SK-N-SH (cell line): ENCODE measurements at regions not wholly inside any gene's neighbourhood (a gene's known extent, or its start where the extent isn't known, plus 50 kb on each side); places are given as distances from the start of the nearest gene placed in this dataset.

Experiments
- EZH2phosphoT487 ChIP-seq: fragments of 200-600 bp; sonication (generic); IDR thresholded peaks from 2 replicates; pipeline ENCODE4 v1.6.1; 2017; ENCODE audit warnings: low read depth, mixed run types, mild to moderate bottlenecking, antibody characterized with exemption, moderate library complexity, borderline replicate concordance
- GABPA ChIP-seq: IDR thresholded peaks from 2 replicates; pipeline ENCODE4 v1.4.0; 2012; ENCODE audit warnings: low read depth, mild to moderate bottlenecking
- POLR2AphosphoS5 ChIP-seq: IDR thresholded peaks from 2 replicates; pipeline ENCODE4 v1.6.1; 2012; ENCODE audit warnings: low read depth, low read length
- TF ChIP-seq, protein P1 (sequence below): IDR thresholded peaks from 2 replicates; pipeline ENCODE4; 2012
- TF ChIP-seq, protein P2 (sequence below): IDR thresholded peaks from 2 replicates; pipeline ENCODE4 v1.6.1; 2012; ENCODE audit warnings: mild to moderate bottlenecking, low read depth, low read length, moderate library complexity

DNA sequence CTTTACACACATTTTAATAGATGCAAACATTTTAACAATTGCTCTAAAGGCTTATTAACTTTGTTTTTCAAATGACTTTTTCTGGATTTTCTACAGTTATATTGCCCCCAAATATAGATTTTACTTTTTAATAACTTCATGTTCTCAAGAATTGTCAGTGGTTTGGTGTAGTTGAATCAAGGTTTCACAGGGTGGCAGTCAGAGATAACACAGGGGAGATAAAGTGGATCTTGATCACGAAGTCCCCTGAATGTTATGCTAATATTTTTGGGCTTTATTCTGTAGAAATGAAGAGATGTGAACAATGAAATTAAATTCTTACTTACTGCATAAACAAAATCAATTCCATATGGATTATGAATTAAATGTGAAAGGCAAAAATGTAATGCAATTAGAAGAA, 248.1 kb downstream of the AEBP2 start:
- TF ChIP-seq EZH2phosphoT487 (no peak), GABPA (no peak), POLR2AphosphoS5 (no peak)
- TF ChIP-seq, protein P1, sequence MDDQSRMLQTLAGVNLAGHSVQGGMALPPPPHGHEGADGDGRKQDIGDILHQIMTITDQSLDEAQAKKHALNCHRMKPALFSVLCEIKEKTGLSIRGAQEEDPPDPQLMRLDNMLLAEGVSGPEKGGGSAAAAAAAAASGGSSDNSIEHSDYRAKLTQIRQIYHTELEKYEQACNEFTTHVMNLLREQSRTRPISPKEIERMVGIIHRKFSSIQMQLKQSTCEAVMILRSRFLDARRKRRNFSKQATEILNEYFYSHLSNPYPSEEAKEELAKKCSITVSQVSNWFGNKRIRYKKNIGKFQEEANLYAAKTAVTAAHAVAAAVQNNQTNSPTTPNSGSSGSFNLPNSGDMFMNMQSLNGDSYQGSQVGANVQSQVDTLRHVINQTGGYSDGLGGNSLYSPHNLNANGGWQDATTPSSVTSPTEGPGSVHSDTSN, result no peak
- TF ChIP-seq, protein P2, sequence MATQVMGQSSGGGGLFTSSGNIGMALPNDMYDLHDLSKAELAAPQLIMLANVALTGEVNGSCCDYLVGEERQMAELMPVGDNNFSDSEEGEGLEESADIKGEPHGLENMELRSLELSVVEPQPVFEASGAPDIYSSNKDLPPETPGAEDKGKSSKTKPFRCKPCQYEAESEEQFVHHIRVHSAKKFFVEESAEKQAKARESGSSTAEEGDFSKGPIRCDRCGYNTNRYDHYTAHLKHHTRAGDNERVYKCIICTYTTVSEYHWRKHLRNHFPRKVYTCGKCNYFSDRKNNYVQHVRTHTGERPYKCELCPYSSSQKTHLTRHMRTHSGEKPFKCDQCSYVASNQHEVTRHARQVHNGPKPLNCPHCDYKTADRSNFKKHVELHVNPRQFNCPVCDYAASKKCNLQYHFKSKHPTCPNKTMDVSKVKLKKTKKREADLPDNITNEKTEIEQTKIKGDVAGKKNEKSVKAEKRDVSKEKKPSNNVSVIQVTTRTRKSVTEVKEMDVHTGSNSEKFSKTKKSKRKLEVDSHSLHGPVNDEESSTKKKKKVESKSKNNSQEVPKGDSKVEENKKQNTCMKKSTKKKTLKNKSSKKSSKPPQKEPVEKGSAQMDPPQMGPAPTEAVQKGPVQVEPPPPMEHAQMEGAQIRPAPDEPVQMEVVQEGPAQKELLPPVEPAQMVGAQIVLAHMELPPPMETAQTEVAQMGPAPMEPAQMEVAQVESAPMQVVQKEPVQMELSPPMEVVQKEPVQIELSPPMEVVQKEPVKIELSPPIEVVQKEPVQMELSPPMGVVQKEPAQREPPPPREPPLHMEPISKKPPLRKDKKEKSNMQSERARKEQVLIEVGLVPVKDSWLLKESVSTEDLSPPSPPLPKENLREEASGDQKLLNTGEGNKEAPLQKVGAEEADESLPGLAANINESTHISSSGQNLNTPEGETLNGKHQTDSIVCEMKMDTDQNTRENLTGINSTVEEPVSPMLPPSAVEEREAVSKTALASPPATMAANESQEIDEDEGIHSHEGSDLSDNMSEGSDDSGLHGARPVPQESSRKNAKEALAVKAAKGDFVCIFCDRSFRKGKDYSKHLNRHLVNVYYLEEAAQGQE, result no peak
